H1 (cell line): ENCODE measurements at regions not wholly inside any gene's neighbourhood (a gene's known extent, or its start where the extent isn't known, plus 50 kb on each side); places are given as distances from the start of the nearest gene placed in this dataset.

Experiments used
- CTCF ChIA-PET: fragments of 300-600 bp; sonication (Branson Sonifier 250); formaldehyde crosslinking; loops from one replicate; lab custom pipeline; 2021; ENCODE audit not compliant: partially characterized antibody; lab: Charles Lee
- POLR2A ChIA-PET: fragments of 300-600 bp; sonication (Branson Sonifier 250); formaldehyde crosslinking; loops from one replicate; lab custom pipeline; 2021; ENCODE audit warnings: inconsistent platforms; ENCODE audit not compliant: partially characterized antibody; lab: Charles Lee
- DNase-seq, 2 experiments: peaks; one replicate each; pipeline versions ENCODE4 v3.0.0 to v3.0.0-alpha.2; 2010 to 2022; ENCODE audit warnings: low spot score in 2 of 2, low read depth in 1 of 2, mixed read lengths in 1 of 2
- FAIRE-seq: peaks from 2 replicates; lab custom pipeline; 2011; peaks lifted over from hg19 to GRCh38; lab: Jason Lieb, UNC
- H2AFZ ChIP-seq: 2 replicates; pipeline ENCODE4 v1.8.1; 2012; ENCODE audit warnings: low read length, inconsistent platforms
- H2AK5ac ChIP-seq: 2 replicates; pipeline ENCODE4 v1.6.1; 2013; ENCODE audit warnings: low read depth, low read length
- H2BK120ac ChIP-seq: replicated peaks from 2 replicates; pipeline ENCODE3; 2013; ENCODE audit warnings: low read depth, low read length, inconsistent platforms
- H2BK12ac ChIP-seq: 2 replicates; pipeline ENCODE4 v1.6.1; 2013; ENCODE audit warnings: low read depth, low read length
- H2BK15ac ChIP-seq: 2 replicates; pipeline ENCODE4 v1.6.1; 2013; ENCODE audit warnings: low read length
- H2BK20ac ChIP-seq: 2 replicates; pipeline ENCODE4 v1.6.1; 2013; ENCODE audit warnings: low read length
- H2BK5ac ChIP-seq: 2 replicates; pipeline ENCODE4 v1.6.1; 2013; ENCODE audit warnings: low read depth, low read length
- H3K14ac ChIP-seq: 2 replicates; pipeline ENCODE4 v1.6.1; 2013; ENCODE audit warnings: inconsistent platforms; ENCODE audit not compliant: insufficient read length
- H3K18ac ChIP-seq: 2 replicates; pipeline ENCODE4 v1.6.1; 2013; ENCODE audit warnings: low read length; ENCODE audit errors: extremely low read depth
- H3K23ac ChIP-seq: 2 replicates; pipeline ENCODE4 v1.6.1; 2013; ENCODE audit warnings: inconsistent platforms; ENCODE audit not compliant: insufficient read length
- H3K23me2 ChIP-seq: 2 replicates; pipeline ENCODE4 v1.6.1; 2013; ENCODE audit warnings: low read depth, low read length
- H3K27ac ChIP-seq: 2 replicates; pipeline ENCODE4 v1.6.1; 2011; ENCODE audit warnings: low read depth, low read length, inconsistent platforms
- H3K27me3 ChIP-seq, 4 experiments: replicated peaks in 1 of 4; 1 replicate in 1 of 4; 2 replicates in 3 of 4; pipeline versions ENCODE4 v1.6.1 to v1.8.1; 2011 to 2013; ENCODE audit warnings: low read length in 3 of 4, mild to moderate bottlenecking in 3 of 4, inconsistent platforms in 2 of 4, mixed read lengths in 2 of 4, moderate library complexity in 1 of 4; ENCODE audit not compliant: control insufficient read depth in 3 of 4, insufficient read depth in 3 of 4; ENCODE audit errors: extremely low read depth in 1 of 4
- H3K36me3 ChIP-seq, 4 experiments: 2 replicates each; pipeline versions ENCODE4 v1.6.1 to v1.8.1; 2011 to 2013; ENCODE audit warnings: mild to moderate bottlenecking in 4 of 4, low read length in 3 of 4, moderate library complexity in 2 of 4, control low read depth in 1 of 4, inconsistent platforms in 1 of 4; ENCODE audit not compliant: insufficient read depth in 4 of 4, control insufficient read depth in 2 of 4
- H3K4ac ChIP-seq: replicated peaks from 2 replicates; pipeline ENCODE3; 2013; ENCODE audit warnings: low read length, low read depth, mixed read lengths, inconsistent platforms; ENCODE audit not compliant: insufficient read length
- H3K4me1 ChIP-seq, 4 experiments: replicated peaks in 1 of 4; 1 replicate in 1 of 4; 2 replicates in 3 of 4; pipeline versions ENCODE4 v1.6.1 to v1.8.1; 2011 to 2013; ENCODE audit warnings: low read length in 3 of 4, inconsistent platforms in 2 of 4, mixed read lengths in 1 of 4; ENCODE audit not compliant: insufficient read depth in 4 of 4, control insufficient read depth in 3 of 4
- H3K4me2 ChIP-seq, 2 experiments: 2 replicates each; pipeline versions ENCODE4 v1.6.1 to v1.8.1; 2011 to 2013; ENCODE audit warnings: low read depth in 2 of 2, low read length in 2 of 2, control low read depth in 1 of 2, inconsistent platforms in 1 of 2, mild to moderate bottlenecking in 1 of 2; ENCODE audit not compliant: insufficient read depth in 1 of 2
- H3K4me3 ChIP-seq, 4 experiments: fragments of 200-600, 300-600 bp in 1 of 4; sonication (generic), shearing (Covaris generic), sonication (Bioruptor Twin) in 1 of 4; 2 replicates each; pipeline versions ENCODE4 v1.5.1 to v1.8.1; 2011 to 2016; ENCODE audit warnings: low read length in 4 of 4, low read depth in 3 of 4, control low read depth in 2 of 4, inconsistent platforms in 2 of 4, mild to moderate bottlenecking in 2 of 4, mixed read lengths in 1 of 4, moderate library complexity in 1 of 4; ENCODE audit not compliant: insufficient read depth in 2 of 4; ENCODE audit errors: extremely low read depth in 1 of 4
- H3K56ac ChIP-seq: replicated peaks from 2 replicates; pipeline ENCODE3; 2013; ENCODE audit warnings: low read depth, mild to moderate bottlenecking, mixed read lengths, low read length, inconsistent platforms; ENCODE audit not compliant: insufficient read length
- H3K79me1 ChIP-seq: 2 replicates; pipeline ENCODE4 v1.6.1; 2013; ENCODE audit warnings: low read depth, low read length, control low read depth
- H3K79me2 ChIP-seq, 2 experiments: 2 replicates each; pipeline versions ENCODE4 v1.6.1 to v1.8.1; 2012 to 2013; ENCODE audit warnings: low read length in 2 of 2, mild to moderate bottlenecking in 2 of 2, inconsistent platforms in 1 of 2; ENCODE audit not compliant: insufficient read depth in 2 of 2, control insufficient read depth in 1 of 2
- H3K9ac ChIP-seq, 4 experiments: replicated peaks in 1 of 4; 1 replicate in 1 of 4; 2 replicates in 3 of 4; pipeline versions ENCODE4 v1.6.1 to v1.8.1; 2011 to 2013; ENCODE audit warnings: low read depth in 3 of 4, low read length in 3 of 4, control low read depth in 2 of 4, mild to moderate bottlenecking in 2 of 4, moderate library complexity in 2 of 4, inconsistent platforms in 1 of 4; ENCODE audit errors: extremely low read depth in 1 of 4
- H3K9me3 ChIP-seq, 2 experiments: 2 replicates each; pipeline versions ENCODE4 v1.6.1 to v1.8.1; 2012 to 2013; ENCODE audit warnings: mild to moderate bottlenecking in 2 of 2, moderate library complexity in 2 of 2, control low read depth in 1 of 2, inconsistent platforms in 1 of 2, low read depth in 1 of 2, low read length in 1 of 2, mixed read lengths in 1 of 2; ENCODE audit not compliant: insufficient read depth in 2 of 2
- H4K20me1 ChIP-seq, 2 experiments: replicated peaks in 1 of 2; 2 replicates each; pipeline versions ENCODE3 to v1.8.1; 2011 to 2013; ENCODE audit warnings: inconsistent platforms in 2 of 2, low read length in 2 of 2, mild to moderate bottlenecking in 1 of 2; ENCODE audit not compliant: insufficient read depth in 2 of 2, control insufficient read depth in 1 of 2
- H4K5ac ChIP-seq: 2 replicates; pipeline ENCODE4 v1.6.1; 2013; ENCODE audit warnings: low read length, low read depth, mixed read lengths, inconsistent platforms; ENCODE audit not compliant: insufficient read length
- H4K8ac ChIP-seq: 2 replicates; pipeline ENCODE4 v1.8.0; 2013; ENCODE audit warnings: mild to moderate bottlenecking, moderate library complexity, low read length, inconsistent platforms; ENCODE audit not compliant: insufficient read depth; ENCODE audit errors: extremely low read depth
- H4K91ac ChIP-seq: replicated peaks from 2 replicates; pipeline ENCODE3; 2013; ENCODE audit warnings: low read length, mixed read lengths, inconsistent platforms; ENCODE audit not compliant: insufficient read length
- CBX5 ChIP-seq: fragments of 300-800, 300-1000 bp; sonication (generic); IDR thresholded peaks from 2 replicates; pipeline ENCODE4 v1.7.1; 2016; ENCODE audit warnings: antibody characterized with exemption, low read length, low read depth
- CEBPB ChIP-seq: IDR thresholded peaks from 2 replicates; pipeline ENCODE4 v1.6.1; 2012; ENCODE audit warnings: low read depth, low read length
- CHD1 ChIP-seq: IDR thresholded peaks from 2 replicates; pipeline ENCODE4 v1.6.1; 2012; ENCODE audit warnings: low read depth, low read length, improper control_type of control experiment
- GABPA ChIP-seq: IDR thresholded peaks from 2 replicates; pipeline ENCODE4 v1.6.1; 2011; ENCODE audit warnings: mild to moderate bottlenecking, low read length, moderate library complexity, borderline replicate concordance; ENCODE audit not compliant: insufficient read depth
- HDAC6 ChIP-seq: IDR thresholded peaks from one replicate; pipeline ENCODE4 v1.7.1; 2012; ENCODE audit warnings: low read depth, mild to moderate bottlenecking, inconsistent platforms, low read length, moderate library complexity
- JUN ChIP-seq: IDR thresholded peaks from 2 replicates; pipeline ENCODE4 v1.6.1; 2011; ENCODE audit warnings: low read depth, mild to moderate bottlenecking, improper control_type of control experiment, low read length
- JUND ChIP-seq: IDR thresholded peaks from 2 replicates; pipeline ENCODE4 v1.6.1; 2011; ENCODE audit warnings: mild to moderate bottlenecking, improper control_type of control experiment, low read length
- PHF8 ChIP-seq: fragments of 200-600 bp; sonication (generic); conservative IDR thresholded peaks from 2 replicates; pipeline ENCODE4 v1.7.1; 2012; ENCODE audit warnings: low read depth, mild to moderate bottlenecking, inconsistent platforms, low read length, moderate library complexity
- RNF2 ChIP-seq: fragments of 200-900, 300-1000 bp; sonication (generic); IDR thresholded peaks from 2 replicates; pipeline ENCODE4 v1.7.1; 2016; ENCODE audit warnings: borderline replicate concordance, low read depth, mild to moderate bottlenecking, antibody characterized with exemption, low read length; ENCODE audit not compliant: poor library complexity, severe bottlenecking; ENCODE audit errors: missing control alignments
- SP1 ChIP-seq: IDR thresholded peaks from 2 replicates; pipeline ENCODE4 v1.6.1; 2011; ENCODE audit warnings: low read depth, low read length
- SRF ChIP-seq: IDR thresholded peaks from 2 replicates; pipeline ENCODE4 v1.6.1; 2011; ENCODE audit warnings: mild to moderate bottlenecking, low read depth, low read length, moderate library complexity
- TBP ChIP-seq: IDR thresholded peaks from 2 replicates; pipeline ENCODE4 v1.6.1; 2011; ENCODE audit warnings: low read depth, low read length, improper control_type of control experiment
- YY1 ChIP-seq: IDR thresholded peaks from 2 replicates; pipeline ENCODE4 v1.6.1; 2011; ENCODE audit warnings: low read depth, mild to moderate bottlenecking, low read length
- WGBS, 2 experiments: shearing (Covaris generic) in 1 of 2; methylation state at CpG; one replicate each; pipeline versions ENCODE4 v1.1.6 to v1.1.7; 2013 to 2015; ENCODE audit warnings: low lambda C conversion rate in 2 of 2, mixed read lengths in 2 of 2, inconsistent platforms in 1 of 2, low coverage in 1 of 2, missing lambda C conversion rate in 1 of 2; ENCODE audit not compliant: insufficient replicate concordance in 2 of 2, insufficient coverage in 1 of 2, insufficient read length in 1 of 2; ENCODE audit errors: extremely low coverage in 1 of 2, missing lambda C conversion rate in 1 of 2; 5-methylcytosine and 5-hydroxymethylcytosine counted together
- TF ChIP-seq, protein P1 (sequence below): IDR thresholded peaks from 2 replicates; pipeline ENCODE4 v1.6.1; 2012; ENCODE audit warnings: inconsistent platforms

DNA sequence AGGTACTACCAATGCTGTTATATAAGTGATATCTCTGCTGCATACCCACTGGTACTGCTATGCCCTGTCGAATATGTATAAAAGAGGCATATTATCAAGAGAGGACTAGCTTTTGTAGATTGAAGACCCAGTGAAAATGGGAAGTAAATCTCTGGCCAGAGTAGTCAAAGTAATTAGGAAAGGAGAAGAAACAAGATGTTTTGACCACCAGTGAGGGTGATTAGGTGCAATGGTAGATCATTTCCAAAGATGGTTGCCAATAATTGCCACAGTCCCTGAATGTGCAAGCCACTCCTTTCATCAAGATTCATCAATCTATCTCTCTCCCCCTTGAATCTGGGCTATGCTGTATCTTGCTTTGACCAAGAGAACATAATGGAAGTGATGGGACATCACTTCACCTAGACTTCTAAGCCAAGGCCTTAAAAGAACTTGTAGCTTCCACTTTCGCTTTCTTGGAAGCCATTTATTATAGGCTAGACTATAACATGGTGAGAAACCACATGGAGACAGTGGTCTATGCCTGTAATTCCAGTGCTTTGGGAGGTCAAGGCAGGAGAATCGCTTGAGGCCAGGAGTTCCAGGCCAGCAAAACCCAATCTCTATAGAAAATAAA, 52.6 kb upstream of the ST8SIA6 start:
- Histone ChIP-seq H4K8ac (no peak overlapping the region), H4K91ac (no peak overlapping the region), H2AK5ac (no peak overlapping the region), H2BK15ac (no peak overlapping the region), H3K14ac (no peak overlapping the region), H3K56ac (no peak overlapping the region), H3K27me3 (peaks cover 0 to 1% (median 0%) of the 10 kb centered on the region in 4 experiments; a peak in 1 of 7 replicates), H2BK12ac (no peak overlapping the region), H3K4me2 (no peak overlapping the region), H2BK20ac (0 out of 2 replicates have a peak overlapping the region, but pooled peaks have one; percentile 3), H3K23ac (no peak overlapping the region), H3K4me1 (no peaks in the 10 kb centered on the region), H3K9ac (no peak overlapping the region), H3K36me3 (no peaks in the 10 kb centered on the region), H3K4ac (no peak overlapping the region), H3K23me2 (no peaks in the 10 kb centered on the region), H4K5ac (no peak overlapping the region), H3K18ac (no peak overlapping the region), H4K20me1 (no peaks in the 10 kb centered on the region), H3K4me3 (no peak overlapping the region), H3K27ac (no peak overlapping the region), H3K79me1 (no peaks in the 10 kb centered on the region), H2BK5ac (no peak overlapping the region), H3K9me3 (no peaks in the 10 kb centered on the region), H2AFZ (no peak overlapping the region), H3K79me2 (no peaks in the 10 kb centered on the region), H2BK120ac (no peak overlapping the region)
- DNase-seq (no peak), FAIRE-seq (no peak)
- 77% methylated on average over 3 of the region's 3 CpGs; no CpG with 5 or more reads in 1 of the 2 experiments for WGBS, 2 experiments
- POLR2A ChIA-PET: interaction anchor here (0.6 kb wide), 1 partner anchor 198 kb away, joined by 3 read pairs; no protein-coding TSS in a partner anchor
- CTCF ChIA-PET: interaction anchor here (0.7 to 1.2 kb wide), 2 partner anchors 10 to 11 kb away, joined by 3 to 4 read pairs; no protein-coding TSS in a partner anchor
- TF ChIP-seq, protein P1, sequence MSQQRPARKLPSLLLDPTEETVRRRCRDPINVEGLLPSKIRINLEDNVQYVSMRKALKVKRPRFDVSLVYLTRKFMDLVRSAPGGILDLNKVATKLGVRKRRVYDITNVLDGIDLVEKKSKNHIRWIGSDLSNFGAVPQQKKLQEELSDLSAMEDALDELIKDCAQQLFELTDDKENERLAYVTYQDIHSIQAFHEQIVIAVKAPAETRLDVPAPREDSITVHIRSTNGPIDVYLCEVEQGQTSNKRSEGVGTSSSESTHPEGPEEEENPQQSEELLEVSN: no peak
- TF ChIP-seq SP1 (no peak), YY1 (no peak), CEBPB (no peak), GABPA (no peak), HDAC6 (no peak), CHD1 (no peak), TBP (no peak), CBX5 (no peak), SRF (no peak), JUND (no peak), RNF2 (no peak), JUN (no peak), PHF8 (no peak)
